KMS-11 (cell line): ENCODE measurements at regions not wholly inside any gene's neighbourhood (a gene's known extent, or its start where the extent isn't known, plus 50 kb on each side); places are given as distances from the start of the nearest gene placed in this dataset.

Experiments
- H2AFZ ChIP-seq: fragments of 200-600 bp; sonication (generic); 2 replicates; pipeline ENCODE4 v1.6.1; 2016; ENCODE audit warnings: antibody characterized with exemption, mixed run types, low read depth
- H3K27ac ChIP-seq: fragments of 200-600 bp; sonication (generic); 2 replicates; pipeline ENCODE4 v1.6.1; 2016; ENCODE audit warnings: mild to moderate bottlenecking, mixed run types
- H3K27me3 ChIP-seq: fragments of 200-600 bp; sonication (generic); 2 replicates; pipeline ENCODE4 v1.6.1; 2017; ENCODE audit warnings: mild to moderate bottlenecking, low read depth, mixed run types, moderate library complexity; ENCODE audit not compliant: insufficient read depth
- H3K36me3 ChIP-seq: fragments of 200-600 bp; sonication (generic); 2 replicates; pipeline ENCODE4 v1.6.1; 2017; ENCODE audit warnings: mild to moderate bottlenecking, mixed run types; ENCODE audit not compliant: insufficient read depth
- H3K4me1 ChIP-seq: fragments of 200-600 bp; sonication (generic); 2 replicates; pipeline ENCODE4 v1.6.1; 2016; ENCODE audit warnings: mild to moderate bottlenecking, low read depth, mixed run types; ENCODE audit not compliant: poor library complexity, severe bottlenecking
- H3K4me2 ChIP-seq: fragments of 200-600 bp; sonication (generic); 2 replicates; pipeline ENCODE4 v1.7.0; 2016; ENCODE audit warnings: mild to moderate bottlenecking, mixed run types
- H3K4me3 ChIP-seq: fragments of 200-600 bp; sonication (generic); IDR thresholded peaks from 2 replicates; pipeline ENCODE4 v1.6.1; 2017; ENCODE audit warnings: low read depth, low read length, mixed read lengths; ENCODE audit not compliant: insufficient read depth
- H3K79me2 ChIP-seq: fragments of 200-600 bp; sonication (generic); 2 replicates; pipeline ENCODE4 v1.6.1; 2016; ENCODE audit warnings: low read depth, mixed run types; ENCODE audit not compliant: insufficient read depth
- H3K9ac ChIP-seq: fragments of 200-600 bp; sonication (generic); 2 replicates; pipeline ENCODE4 v1.6.1; 2016; ENCODE audit warnings: mild to moderate bottlenecking, mixed run types
- H4K20me1 ChIP-seq: fragments of 200-600 bp; sonication (generic); 2 replicates; pipeline ENCODE4 v1.6.1; 2016; ENCODE audit warnings: mild to moderate bottlenecking, mixed run types; ENCODE audit not compliant: insufficient read depth
- TF ChIP-seq, protein P1 (sequence below): fragments of 200-600 bp; sonication (generic); conservative IDR thresholded peaks from 2 replicates; pipeline ENCODE4 v1.6.1; 2017; ENCODE audit warnings: low read depth, mild to moderate bottlenecking, antibody characterized with exemption, low read length, moderate library complexity, mixed read lengths

DNA sequence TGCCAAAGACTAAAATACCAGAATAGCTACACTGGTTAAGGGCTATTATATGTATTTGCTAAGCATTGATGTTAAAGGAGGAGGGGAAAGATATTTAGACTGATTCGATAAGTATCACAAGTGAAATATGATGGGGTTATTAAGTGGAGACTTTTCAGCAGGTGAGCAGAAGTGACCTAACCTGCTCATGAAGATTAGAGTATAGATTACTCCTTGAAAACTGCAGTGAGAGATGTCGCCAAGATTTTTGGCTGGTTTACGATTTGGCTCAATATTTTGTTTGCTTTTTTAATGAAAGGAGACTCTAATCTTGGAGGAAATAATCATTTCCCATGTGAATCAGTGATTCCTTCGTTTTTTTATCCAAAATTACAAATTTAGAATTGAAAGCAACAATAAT lies 1279.5 kb upstream of the TENM4 start:
- Histone ChIP-seq H3K4me1 (no peaks in the 10 kb centered on the region), H3K27me3 (no peaks in the 10 kb centered on the region), H3K36me3 (no peaks in the 10 kb centered on the region), H3K4me3 (no peak overlapping the region), H2AFZ (no peak overlapping the region), H3K9ac (no peak overlapping the region), H3K79me2 (no peaks in the 10 kb centered on the region), H4K20me1 (no peaks in the 10 kb centered on the region), H3K4me2 (no peak overlapping the region), H3K27ac (no peak overlapping the region)
- TF ChIP-seq, protein P1, sequence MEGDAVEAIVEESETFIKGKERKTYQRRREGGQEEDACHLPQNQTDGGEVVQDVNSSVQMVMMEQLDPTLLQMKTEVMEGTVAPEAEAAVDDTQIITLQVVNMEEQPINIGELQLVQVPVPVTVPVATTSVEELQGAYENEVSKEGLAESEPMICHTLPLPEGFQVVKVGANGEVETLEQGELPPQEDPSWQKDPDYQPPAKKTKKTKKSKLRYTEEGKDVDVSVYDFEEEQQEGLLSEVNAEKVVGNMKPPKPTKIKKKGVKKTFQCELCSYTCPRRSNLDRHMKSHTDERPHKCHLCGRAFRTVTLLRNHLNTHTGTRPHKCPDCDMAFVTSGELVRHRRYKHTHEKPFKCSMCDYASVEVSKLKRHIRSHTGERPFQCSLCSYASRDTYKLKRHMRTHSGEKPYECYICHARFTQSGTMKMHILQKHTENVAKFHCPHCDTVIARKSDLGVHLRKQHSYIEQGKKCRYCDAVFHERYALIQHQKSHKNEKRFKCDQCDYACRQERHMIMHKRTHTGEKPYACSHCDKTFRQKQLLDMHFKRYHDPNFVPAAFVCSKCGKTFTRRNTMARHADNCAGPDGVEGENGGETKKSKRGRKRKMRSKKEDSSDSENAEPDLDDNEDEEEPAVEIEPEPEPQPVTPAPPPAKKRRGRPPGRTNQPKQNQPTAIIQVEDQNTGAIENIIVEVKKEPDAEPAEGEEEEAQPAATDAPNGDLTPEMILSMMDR: no peak

DNA sequence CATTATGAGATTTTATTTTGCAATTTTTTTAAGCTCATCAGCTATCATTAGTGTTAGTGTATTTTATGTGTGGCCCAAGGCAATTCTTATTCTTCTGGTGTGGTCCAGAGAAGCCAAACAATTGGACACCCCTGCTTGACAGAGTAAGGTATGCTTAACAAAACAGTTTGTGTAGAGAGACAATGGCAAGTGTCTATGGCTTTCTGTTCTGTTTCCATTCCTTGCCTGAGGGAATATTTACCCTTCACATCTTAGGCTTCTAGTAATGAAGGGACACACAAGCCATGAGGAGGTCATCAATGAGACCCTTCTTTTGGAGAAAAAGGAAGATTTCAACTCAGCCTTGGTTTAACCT lies 1278.4 kb upstream of the TENM4 start:
- H3K4me1 ChIP-seq: no peaks in the 10 kb centered on the region
- no peaks in the 10 kb centered on the region for H3K79me2 ChIP-seq
- no peak overlapping the region for H3K9ac ChIP-seq
- TF ChIP-seq, protein P1: no peak
- no peak overlapping the region for H3K27ac ChIP-seq
- H3K36me3 ChIP-seq: no peaks in the 10 kb centered on the region
- no peaks in the 10 kb centered on the region for H3K27me3 ChIP-seq
- H4K20me1 ChIP-seq: no peaks in the 10 kb centered on the region
- no peak overlapping the region for H3K4me2 ChIP-seq
- H2AFZ ChIP-seq: no peak overlapping the region
- H3K4me3 ChIP-seq: no peak overlapping the region

DNA sequence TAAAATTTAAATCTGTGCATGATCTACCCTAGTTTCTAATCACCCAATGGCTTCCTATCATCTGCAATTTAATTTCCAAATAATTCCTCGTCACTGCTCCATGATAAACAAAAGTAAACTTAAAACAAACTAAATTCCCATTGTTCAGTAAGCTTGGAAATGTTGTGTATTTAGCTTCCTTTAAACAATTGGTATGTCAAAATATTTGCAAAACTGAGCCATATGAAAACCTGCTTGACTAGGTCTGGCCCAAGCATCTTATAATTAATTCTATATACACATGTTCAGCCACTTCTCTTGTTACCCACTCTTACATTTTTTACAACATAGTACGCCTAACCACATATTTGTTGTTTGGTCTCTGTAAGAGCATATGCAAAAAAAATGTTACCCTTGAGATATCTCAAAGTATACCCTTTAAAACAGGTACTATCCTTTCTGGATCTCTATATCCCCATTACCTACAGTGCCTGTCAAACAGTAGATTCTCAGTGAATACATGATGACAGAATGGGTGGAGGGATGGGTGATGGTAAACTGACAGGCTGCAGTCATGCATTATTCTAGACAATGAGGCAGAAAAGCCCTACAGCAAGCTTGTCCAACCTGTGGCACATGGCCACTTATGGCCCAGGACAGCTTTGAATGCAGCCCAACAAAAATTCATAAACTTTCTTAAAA lies 1277.9 kb upstream of the TENM4 start:
- H3K36me3 ChIP-seq: no peaks in the 10 kb centered on the region
- H2AFZ ChIP-seq: no peak overlapping the region
- no peak overlapping the region for H3K4me3 ChIP-seq
- no peaks in the 10 kb centered on the region for H3K79me2 ChIP-seq
- H3K27me3 ChIP-seq: no peaks in the 10 kb centered on the region
- TF ChIP-seq, protein P1: no peak
- H3K9ac ChIP-seq: no peak overlapping the region
- H3K4me1 ChIP-seq: no peaks in the 10 kb centered on the region
- no peaks in the 10 kb centered on the region for H4K20me1 ChIP-seq
- no peak overlapping the region for H3K27ac ChIP-seq
- H3K4me2 ChIP-seq: no peak overlapping the region

DNA sequence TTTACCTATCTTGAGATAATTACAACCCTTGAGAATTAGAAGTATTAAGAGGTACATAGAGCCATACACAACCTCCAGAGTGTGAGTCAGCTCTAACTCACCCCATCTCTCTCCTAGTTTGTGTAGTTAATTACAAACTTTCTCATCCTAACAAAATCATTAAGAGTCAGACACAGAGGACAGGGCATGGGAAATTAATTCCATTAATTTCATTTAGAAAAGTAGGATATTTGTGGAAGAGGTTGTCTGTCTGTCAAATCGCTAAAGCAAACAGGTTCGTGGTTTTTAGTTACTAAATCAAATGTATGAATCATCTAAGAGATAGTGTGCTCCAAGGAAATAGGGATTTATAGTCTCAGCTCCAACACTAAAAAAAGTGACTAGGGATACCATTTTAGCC lies 1261.4 kb upstream of the TENM4 start:
- H3K4me2 ChIP-seq: no peak overlapping the region
- no peak overlapping the region for H3K9ac ChIP-seq

More for the DNA sequence above, 1261.4 kb upstream of the TENM4 start:
- TF ChIP-seq, protein P1: no peak
- no peaks in the 10 kb centered on the region for H3K36me3 ChIP-seq
- no peak overlapping the region for H2AFZ ChIP-seq
- H3K27me3 ChIP-seq: no peaks in the 10 kb centered on the region
- no peaks in the 10 kb centered on the region for H4K20me1 ChIP-seq
- H3K4me1 ChIP-seq: no peaks in the 10 kb centered on the region
- H3K79me2 ChIP-seq: no peaks in the 10 kb centered on the region
- no peak overlapping the region for H3K4me3 ChIP-seq
- no peak overlapping the region for H3K27ac ChIP-seq
